ENCODE measurements at regions not wholly inside any gene's neighbourhood (a gene's known extent, or its start where the extent isn't known, plus 50 kb on each side); places are given as distances from the start of the nearest gene placed in this dataset.

DNA sequence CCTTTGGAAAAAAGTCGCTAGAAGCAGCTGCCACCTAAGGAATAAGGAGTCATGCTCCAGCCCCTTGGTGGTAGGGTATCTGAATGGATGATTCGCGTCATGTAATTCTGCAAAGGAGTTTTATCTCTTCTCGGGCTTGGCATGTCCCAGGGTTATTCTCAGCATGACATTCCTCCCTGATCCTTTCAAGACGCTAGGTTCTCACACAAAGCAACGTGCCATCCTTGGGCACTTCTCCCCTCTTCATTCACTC is 355.6 kb downstream of the MYCN start:
- no peak overlapping the region for H3K27ac ChIP-seq (ENCODE audit: extremely low read depth, low read depth, low read length)
- no peak overlapping the region for H3K4me3 ChIP-seq (ENCODE audit: low read depth, low read length)
- CTCF ChIA-PET, result interaction anchor here (0.6 kb wide), 1 partner anchor 13 kb away, joined by 3 read pairs; no protein-coding TSS in a partner anchor
- TF ChIP-seq KLF7 (tag by site-specific recombination; IDR thresholded peaks at IDR 0.05; ENCODE audit: borderline replicate concordance) (no peak), GLI4 (tag by site-specific recombination; IDR thresholded peaks at IDR 0.05) (no peak), FEZF1 (tag by site-specific recombination; IDR thresholded peaks at IDR 0.05) (no peak), ZBTB17 (tag by site-specific recombination; IDR thresholded peaks at IDR 0.05) (no peak)
- TF ChIP-seq, protein P1, sequence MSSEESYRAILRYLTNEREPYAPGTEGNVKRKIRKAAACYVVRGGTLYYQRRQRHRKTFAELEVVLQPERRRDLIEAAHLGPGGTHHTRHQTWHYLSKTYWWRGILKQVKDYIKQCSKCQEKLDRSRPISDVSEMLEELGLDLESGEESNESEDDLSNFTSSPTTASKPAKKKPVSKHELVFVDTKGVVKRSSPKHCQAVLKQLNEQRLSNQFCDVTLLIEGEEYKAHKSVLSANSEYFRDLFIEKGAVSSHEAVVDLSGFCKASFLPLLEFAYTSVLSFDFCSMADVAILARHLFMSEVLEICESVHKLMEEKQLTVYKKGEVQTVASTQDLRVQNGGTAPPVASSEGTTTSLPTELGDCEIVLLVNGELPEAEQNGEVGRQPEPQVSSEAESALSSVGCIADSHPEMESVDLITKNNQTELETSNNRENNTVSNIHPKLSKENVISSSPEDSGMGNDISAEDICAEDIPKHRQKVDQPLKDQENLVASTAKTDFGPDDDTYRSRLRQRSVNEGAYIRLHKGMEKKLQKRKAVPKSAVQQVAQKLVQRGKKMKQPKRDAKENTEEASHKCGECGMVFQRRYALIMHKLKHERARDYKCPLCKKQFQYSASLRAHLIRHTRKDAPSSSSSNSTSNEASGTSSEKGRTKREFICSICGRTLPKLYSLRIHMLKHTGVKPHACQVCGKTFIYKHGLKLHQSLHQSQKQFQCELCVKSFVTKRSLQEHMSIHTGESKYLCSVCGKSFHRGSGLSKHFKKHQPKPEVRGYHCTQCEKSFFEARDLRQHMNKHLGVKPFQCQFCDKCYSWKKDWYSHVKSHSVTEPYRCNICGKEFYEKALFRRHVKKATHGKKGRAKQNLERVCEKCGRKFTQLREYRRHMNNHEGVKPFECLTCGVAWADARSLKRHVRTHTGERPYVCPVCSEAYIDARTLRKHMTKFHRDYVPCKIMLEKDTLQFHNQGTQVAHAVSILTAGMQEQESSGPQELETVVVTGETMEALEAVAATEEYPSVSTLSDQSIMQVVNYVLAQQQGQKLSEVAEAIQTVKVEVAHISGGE (tag by site-specific recombination; conservative IDR thresholded peaks at IDR 0.05; ENCODE audit: low read depth), result no peak
- H3K4me1 ChIP-seq (ENCODE audit: control insufficient read depth, insufficient read depth, low read length), result no peaks in the 10 kb centered on the region
- H3K36me3 ChIP-seq (ENCODE audit: control insufficient read depth in 2 of 2, insufficient read depth in 1 of 2, low read length in 2 of 2), result no peaks in the 10 kb centered on the region
- H3K9me3 ChIP-seq (ENCODE audit: control insufficient read depth, insufficient read depth, low read depth, low read length), result no peaks in the 10 kb centered on the region
- POLR2A ChIA-PET, result no interaction called here

DNA sequence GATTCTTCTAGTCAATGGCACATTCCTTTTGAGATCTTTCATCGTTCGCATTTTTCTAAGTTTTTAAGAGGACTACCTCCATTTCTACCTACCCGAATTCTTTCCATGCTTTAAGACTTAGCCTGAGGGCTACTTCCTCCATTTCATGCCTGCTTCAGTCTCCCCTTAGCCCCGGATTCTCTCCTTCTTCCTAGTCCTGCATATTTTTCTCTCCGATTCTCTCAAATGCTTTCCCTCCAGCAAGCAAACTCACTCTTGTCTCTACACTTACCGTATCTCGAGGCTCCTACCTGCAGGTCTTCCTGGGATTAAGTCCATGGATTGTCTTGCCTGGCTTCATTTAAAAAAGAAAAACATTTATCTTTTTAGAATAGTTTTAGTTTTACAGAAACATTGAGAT is 354.4 kb downstream of the MYCN start:
- TF ChIP-seq, protein P2, sequence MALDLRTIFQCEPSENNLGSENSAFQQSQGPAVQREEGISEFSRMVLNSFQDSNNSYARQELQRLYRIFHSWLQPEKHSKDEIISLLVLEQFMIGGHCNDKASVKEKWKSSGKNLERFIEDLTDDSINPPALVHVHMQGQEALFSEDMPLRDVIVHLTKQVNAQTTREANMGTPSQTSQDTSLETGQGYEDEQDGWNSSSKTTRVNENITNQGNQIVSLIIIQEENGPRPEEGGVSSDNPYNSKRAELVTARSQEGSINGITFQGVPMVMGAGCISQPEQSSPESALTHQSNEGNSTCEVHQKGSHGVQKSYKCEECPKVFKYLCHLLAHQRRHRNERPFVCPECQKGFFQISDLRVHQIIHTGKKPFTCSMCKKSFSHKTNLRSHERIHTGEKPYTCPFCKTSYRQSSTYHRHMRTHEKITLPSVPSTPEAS (tag by site-specific recombination; IDR thresholded peaks at IDR 0.05), result no peak
- H3K36me3 ChIP-seq (ENCODE audit: control insufficient read depth in 2 of 2, insufficient read depth in 1 of 2, low read length in 2 of 2), result no peaks in the 10 kb centered on the region
- POLR2A ChIA-PET, result no interaction called here
- H3K4me1 ChIP-seq (ENCODE audit: control insufficient read depth, insufficient read depth, low read length), result no peaks in the 10 kb centered on the region
- CTCF ChIA-PET, result interaction anchor here (1.2 kb wide), 1 partner anchor 13 kb away, joined by 7 read pairs; no protein-coding TSS in a partner anchor
- no peaks in the 10 kb centered on the region for H3K9me3 ChIP-seq (ENCODE audit: control insufficient read depth, insufficient read depth, low read depth, low read length)
- no peak overlapping the region for H3K27ac ChIP-seq (ENCODE audit: extremely low read depth, low read depth, low read length)
- H3K4me3 ChIP-seq (ENCODE audit: low read depth, low read length), result no peak overlapping the region

DNA sequence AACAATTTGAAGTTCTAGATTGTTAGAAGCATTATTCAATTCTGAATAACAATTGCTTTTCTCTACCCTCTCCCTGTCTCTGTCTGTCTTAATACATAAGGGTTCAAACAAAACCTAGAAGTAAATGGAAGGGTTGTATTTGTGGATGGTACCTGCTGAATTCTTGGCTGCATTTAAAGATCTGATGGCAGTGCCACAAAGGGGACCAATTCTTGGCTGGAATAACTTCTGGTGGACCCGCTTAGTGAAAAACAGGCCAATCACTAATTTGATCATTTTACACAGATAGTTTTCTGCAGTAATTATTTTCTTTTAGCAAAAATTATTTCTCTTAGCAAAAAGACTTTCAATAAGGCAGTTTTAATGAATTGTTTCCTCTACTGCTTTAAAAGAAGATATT is 353.5 kb downstream of the MYCN start:
- POLR2A ChIA-PET, result no interaction called here
- no peaks in the 10 kb centered on the region for H3K36me3 ChIP-seq (ENCODE audit: control insufficient read depth in 2 of 2, insufficient read depth in 1 of 2, low read length in 2 of 2)
- H3K9me3 ChIP-seq (ENCODE audit: control insufficient read depth, insufficient read depth, low read depth, low read length), result no peaks in the 10 kb centered on the region
- no peak overlapping the region for H3K27ac ChIP-seq (ENCODE audit: extremely low read depth, low read depth, low read length)
- H3K4me1 ChIP-seq (ENCODE audit: control insufficient read depth, insufficient read depth, low read length), result no peaks in the 10 kb centered on the region
- no peak overlapping the region for H3K4me3 ChIP-seq (ENCODE audit: low read depth, low read length)
- TF ChIP-seq ZNF302 (tag by site-specific recombination; IDR thresholded peaks at IDR 0.05; ENCODE audit: low read depth) (no peak), ZNF585B (tag by site-specific recombination; IDR thresholded peaks at IDR 0.05) (no peak), ZNF529 (tag by site-specific recombination; IDR thresholded peaks at IDR 0.05; ENCODE audit: insufficient replicate concordance) (no peak), ZNF112 (tag by site-specific recombination; IDR thresholded peaks at IDR 0.05) (no peak), GLIS1 (tag by site-specific recombination; IDR thresholded peaks at IDR 0.05) (no peak), ZNF629 (tag by site-specific recombination; IDR thresholded peaks at IDR 0.05) (no peak), ZNF473 (tag by site-specific recombination; IDR thresholded peaks at IDR 0.05) (no peak), ZBTB8A (tag by site-specific recombination; IDR thresholded peaks at IDR 0.05) (no peak), ZNF747 (tag by site-specific recombination; IDR thresholded peaks at IDR 0.05) (no peak)
- TF ChIP-seq, protein P3, sequence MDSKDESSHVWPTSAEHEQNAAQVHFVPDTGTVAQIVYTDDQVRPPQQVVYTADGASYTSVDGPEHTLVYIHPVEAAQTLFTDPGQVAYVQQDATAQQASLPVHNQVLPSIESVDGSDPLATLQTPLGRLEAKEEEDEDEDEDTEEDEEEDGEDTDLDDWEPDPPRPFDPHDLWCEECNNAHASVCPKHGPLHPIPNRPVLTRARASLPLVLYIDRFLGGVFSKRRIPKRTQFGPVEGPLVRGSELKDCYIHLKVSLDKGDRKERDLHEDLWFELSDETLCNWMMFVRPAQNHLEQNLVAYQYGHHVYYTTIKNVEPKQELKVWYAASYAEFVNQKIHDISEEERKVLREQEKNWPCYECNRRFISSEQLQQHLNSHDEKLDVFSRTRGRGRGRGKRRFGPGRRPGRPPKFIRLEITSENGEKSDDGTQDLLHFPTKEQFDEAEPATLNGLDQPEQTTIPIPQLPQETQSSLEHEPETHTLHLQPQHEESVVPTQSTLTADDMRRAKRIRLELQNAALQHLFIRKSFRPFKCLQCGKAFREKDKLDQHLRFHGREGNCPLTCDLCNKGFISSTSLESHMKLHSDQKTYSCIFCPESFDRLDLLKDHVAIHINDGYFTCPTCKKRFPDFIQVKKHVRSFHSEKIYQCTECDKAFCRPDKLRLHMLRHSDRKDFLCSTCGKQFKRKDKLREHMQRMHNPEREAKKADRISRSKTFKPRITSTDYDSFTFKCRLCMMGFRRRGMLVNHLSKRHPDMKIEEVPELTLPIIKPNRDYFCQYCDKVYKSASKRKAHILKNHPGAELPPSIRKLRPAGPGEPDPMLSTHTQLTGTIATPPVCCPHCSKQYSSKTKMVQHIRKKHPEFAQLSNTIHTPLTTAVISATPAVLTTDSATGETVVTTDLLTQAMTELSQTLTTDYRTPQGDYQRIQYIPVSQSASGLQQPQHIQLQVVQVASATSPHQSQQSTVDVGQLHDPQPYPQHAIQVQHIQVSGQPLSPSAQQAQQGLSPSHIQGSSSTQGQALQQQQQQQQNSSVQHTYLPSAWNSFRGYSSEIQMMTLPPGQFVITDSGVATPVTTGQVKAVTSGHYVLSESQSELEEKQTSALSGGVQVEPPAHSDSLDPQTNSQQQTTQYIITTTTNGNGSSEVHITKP (tag by site-specific recombination; IDR thresholded peaks at IDR 0.05), result no peak
- CTCF ChIA-PET, result no interaction called here
